ENCODE measurements at regions not wholly inside any gene's neighbourhood (a gene's known extent, or its start where the extent isn't known, plus 50 kb on each side); places are given as distances from the start of the nearest gene placed in this dataset.

GRCh38 chr18:8912348-8913326 is 189.9 kb upstream of the NDUFV2 start (continued):
- peak in 1 of 2 experiments; percentile 61; a peak in 1 of 4 replicates for TF ChIP-seq MLLT1 (IDR thresholded peaks at IDR 0.05)
- no peak for TF ChIP-seq HIVEP1 (CRISPR knock-in tag; IDR thresholded peaks at IDR 0.05)
- no peak for TF ChIP-seq TCFL5 (CRISPR knock-in tag; conservative IDR thresholded peaks at IDR 0.05)
- peak; percentile 76; the same call in 1 of the 2 replicates for TF ChIP-seq ZNF764 (CRISPR knock-in tag; IDR thresholded peaks at IDR 0.05; ENCODE audit: low read depth)
- TF ChIP-seq ZNF644 (tag; IDR thresholded peaks at IDR 0.05; ENCODE audit: low read depth): peak; percentile 17; the same call in 1 of the 2 replicates
- TF ChIP-seq UBTF (IDR thresholded peaks at IDR 0.05; ENCODE audit: borderline replicate concordance in 1 of 2, low read depth in 2 of 2, low read length in 2 of 2): 0 out of 4 replicates have a peak, but pooled peaks of 1 of the 2 experiments have one; percentile 44
- TF ChIP-seq MGA (IDR thresholded peaks at IDR 0.05): peak; percentile 55
- 0 out of 2 replicates have a peak, but pooled peaks have one; percentile 15 for TF ChIP-seq TEAD4 (IDR thresholded peaks at IDR 0.05; ENCODE audit: low read length)
- TF ChIP-seq TEAD4 (CRISPR knock-in tag; IDR thresholded peaks at IDR 0.05; ENCODE audit: borderline replicate concordance): no peak

Data from K562 (cell line).